GM18499 (cell line): ENCODE measurements at regions not wholly inside any gene's neighbourhood (a gene's known extent, or its start where the extent isn't known, plus 50 kb on each side); places are given as distances from the start of the nearest gene placed in this dataset.

Experiments used
- ATAC-seq: cut with Tn5 transposase; IDR thresholded peaks from one replicate; pipeline ENCODE4 v1.9.1; 2021; ENCODE audit warnings: moderate number of reproducible peaks; ENCODE audit not compliant: insufficient read depth, unreplicated experiment

DNA sequence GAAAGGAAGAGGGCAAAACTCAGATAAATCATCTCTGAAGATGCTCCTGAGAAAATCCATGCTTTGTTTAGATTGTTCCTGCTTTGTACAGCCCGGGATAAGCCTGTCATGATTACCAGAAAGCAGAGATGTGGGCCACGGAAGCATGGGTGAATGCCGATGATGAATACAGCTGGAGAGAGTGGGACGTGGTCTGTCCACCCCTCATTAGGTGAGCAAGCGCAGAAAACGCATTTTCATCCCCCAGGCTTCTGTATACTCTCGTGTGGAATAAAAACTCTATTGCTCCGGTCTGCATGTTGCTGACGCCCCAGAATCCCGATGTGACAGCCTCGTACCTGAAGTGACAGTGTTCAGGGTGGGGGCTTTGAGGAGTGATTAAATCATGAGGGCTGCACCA, 52.0 kb upstream of the SALL3 start:
- no peak for ATAC-seq

DNA sequence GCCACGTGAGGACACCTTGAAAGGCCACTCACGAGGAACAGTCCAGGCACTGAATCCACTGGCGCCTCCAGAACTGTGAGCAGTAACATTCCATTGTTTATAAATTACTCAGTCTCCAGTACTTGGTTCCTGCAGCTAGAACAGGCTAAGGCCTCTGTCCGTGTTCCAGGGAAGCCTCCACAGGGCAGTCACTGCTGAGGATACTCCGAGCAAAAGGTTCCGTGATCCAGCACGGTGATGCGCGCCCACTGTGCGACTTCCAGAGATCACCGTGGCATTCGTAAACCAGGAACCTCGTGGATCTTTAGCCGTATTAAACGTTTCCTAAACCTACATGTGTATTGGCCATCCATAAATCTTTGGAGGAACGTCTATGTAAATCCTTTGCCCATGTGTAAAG, 51.5 kb upstream of the SALL3 start:
- no peak for ATAC-seq

DNA sequence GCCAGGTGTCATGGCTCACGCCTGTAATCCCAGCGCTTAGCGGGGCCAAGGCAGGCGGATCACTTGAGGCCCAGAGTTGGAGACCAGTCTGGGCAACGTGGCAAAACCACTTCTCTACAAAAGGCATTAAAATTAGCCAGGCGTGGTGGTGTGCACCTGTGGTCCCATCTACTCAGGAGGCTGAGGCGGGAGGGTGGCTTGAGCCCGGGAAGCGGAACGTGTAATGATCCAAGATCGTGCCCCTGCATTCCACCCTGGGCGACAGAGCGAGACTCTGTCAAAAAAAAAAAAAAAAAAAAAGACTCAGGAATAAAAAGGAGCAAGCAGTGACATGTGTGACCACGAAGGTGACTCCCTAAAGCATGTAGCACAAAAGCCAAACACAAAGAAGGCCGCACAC, 50.1 kb upstream of the SALL3 start:
- ATAC-seq, result no peak
